ENCODE measurements at regions not wholly inside any gene's neighbourhood (a gene's known extent, or its start where the extent isn't known, plus 50 kb on each side); places are given as distances from the start of the nearest gene placed in this dataset.
A peak's percentile ranks its signal among the peaks of the same experiment; 100 is the strongest.

DNA sequence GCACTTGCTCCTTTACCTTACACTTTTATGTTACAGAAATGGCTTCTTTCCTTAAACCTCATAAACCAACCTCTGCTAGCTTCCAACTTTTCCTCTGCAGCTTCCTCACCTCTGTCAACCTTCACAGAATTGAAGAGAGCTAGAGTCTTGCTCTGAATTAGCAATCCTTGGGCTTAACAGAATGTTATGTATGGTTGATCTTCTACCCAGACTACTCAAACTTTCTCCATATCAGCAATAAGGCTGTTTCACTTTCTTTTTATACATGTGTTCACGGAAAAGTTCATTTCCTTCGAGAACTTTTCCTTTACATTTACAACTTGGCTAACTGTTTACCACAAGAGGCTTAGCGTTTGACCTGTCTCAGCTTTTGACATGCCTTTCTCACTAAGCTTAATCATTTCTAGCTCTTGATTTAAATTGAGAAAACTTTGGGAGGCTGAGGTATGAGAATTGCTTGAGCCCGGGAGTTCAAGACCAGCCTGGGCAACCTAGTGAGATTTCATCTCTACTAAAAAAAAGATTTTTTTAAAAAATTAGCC lies 207.3 kb downstream of the BMP7 start:
- peaks cover 20% of the 10 kb centered on the region for H3K27me3 Mint-ChIP-seq
- H3K4me1 Mint-ChIP-seq = no peaks in the 10 kb centered on the region
- ATAC-seq (no peak), DNase-seq (no peak)
- no peaks in the 10 kb centered on the region for H3K9me3 Mint-ChIP-seq
- H3K27ac Mint-ChIP-seq = no peak overlapping the region
- H3K36me3 Mint-ChIP-seq (ENCODE audit: low read depth) = no peaks in the 10 kb centered on the region
- no peak overlapping the region for H3K4me3 Mint-ChIP-seq

DNA sequence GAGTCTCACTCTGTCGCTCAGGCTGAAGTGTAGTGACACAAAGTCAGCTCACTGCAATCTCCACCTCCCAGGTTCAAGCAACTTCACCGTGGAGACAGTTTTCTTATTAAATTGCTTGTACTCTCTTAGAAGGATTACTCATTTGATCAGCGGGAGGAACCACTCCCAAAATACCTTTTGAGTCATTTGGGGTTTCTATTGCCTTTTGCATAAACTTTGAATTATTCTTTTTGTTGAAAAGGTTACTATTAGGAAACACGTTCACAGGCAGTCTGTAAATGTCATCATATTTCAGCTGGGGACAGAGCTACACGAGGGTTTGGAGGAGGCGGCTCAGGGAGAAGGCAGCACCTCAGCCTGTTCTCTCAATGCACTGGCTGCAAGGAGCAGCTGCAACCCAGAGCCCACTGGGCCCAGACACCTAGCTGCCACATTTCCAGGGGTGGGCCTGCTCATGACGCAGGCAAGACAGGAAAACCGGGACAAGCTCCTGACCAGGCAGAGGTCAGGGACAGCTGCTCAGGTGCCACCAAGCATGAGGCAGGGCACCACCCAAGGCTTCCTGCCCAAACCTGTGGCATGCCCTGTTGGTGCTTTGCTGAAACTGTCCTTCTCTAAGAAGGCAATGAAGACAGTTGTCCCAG lies 205.9 kb downstream of the BMP7 start:
- H3K27ac Mint-ChIP-seq = no peak overlapping the region
- H3K4me3 Mint-ChIP-seq = no peak overlapping the region
- no peaks in the 10 kb centered on the region for H3K36me3 Mint-ChIP-seq (ENCODE audit: low read depth)
- H3K9me3 Mint-ChIP-seq = no peaks in the 10 kb centered on the region
- H3K27me3 Mint-ChIP-seq = peaks cover 24% of the 10 kb centered on the region
- DNase-seq = no peak
- no peaks in the 10 kb centered on the region for H3K4me1 Mint-ChIP-seq
- ATAC-seq = no peak

DNA sequence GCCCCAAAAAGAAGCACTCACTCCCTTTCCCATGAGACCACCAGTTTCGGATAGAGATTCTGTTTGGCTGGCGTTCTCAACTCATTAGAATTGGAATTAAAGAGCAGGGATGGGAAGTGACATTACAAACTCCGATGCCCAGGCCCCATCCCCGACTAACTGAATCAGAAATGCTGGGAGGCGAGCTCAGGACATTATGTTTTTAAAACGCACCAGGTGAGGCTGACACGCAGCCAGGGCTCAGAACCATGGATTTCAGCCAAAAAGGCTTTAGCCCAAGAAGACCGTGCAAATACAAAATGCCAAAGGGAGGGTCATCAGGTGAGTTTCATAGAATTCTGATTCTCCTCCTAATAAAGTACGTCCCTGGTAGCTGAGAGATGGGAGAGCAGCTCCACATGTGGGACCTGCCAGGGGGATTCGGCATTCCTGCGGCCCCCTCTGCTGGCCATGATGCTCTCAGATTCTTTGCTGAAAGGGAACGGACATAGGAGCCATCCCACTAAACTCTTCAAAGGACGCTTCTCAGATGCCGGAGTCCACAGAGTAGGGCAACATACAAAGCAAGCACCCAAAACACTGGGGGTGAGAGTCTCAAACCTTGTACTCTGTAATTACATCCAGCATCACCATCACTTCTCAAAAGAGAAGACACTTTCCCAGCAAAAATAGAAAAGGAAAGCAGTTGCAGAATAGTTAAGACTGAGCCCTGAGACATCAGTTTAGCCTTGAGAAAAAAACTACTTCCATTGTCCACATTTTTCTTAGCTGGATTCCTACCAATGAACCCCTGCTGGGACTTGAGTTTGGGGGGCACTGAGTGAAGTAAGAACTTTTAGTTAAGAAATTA lies 205.2 kb downstream of the BMP7 start:
- Mint-ChIP-seq H3K9me3 (no peaks in the 10 kb centered on the region), H3K4me1 (no peaks in the 10 kb centered on the region), H3K4me3 (no peak overlapping the region), H3K36me3 (ENCODE audit: low read depth) (no peaks in the 10 kb centered on the region), H3K27ac (no peak overlapping the region), H3K27me3 (peaks cover 29% of the 10 kb centered on the region)
- ATAC-seq = no peak
- peak; percentile 3 for DNase-seq

DNA sequence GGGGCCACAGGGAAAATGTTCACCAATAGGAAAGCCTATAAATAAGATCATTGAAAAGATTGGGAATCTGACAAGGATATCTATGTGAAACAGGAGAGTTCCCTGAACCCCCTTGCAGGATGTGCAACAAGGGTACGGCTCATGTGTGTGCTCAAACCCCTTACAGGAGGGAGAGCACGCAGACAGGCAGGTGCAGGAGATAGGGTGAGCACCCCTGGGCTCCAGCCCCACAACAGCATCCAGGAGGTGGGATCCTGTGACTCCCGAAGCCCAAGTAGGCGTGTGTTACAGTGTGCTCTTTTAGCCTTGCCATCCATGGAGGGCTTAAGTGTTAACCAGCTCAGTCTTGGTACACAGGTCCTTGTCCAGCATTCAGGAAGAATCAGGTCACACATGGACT lies 204.2 kb downstream of the BMP7 start:
- DNase-seq (no peak), ATAC-seq (no peak)
- no peak overlapping the region for H3K27ac Mint-ChIP-seq
- H3K4me3 Mint-ChIP-seq = no peak overlapping the region
- H3K4me1 Mint-ChIP-seq = no peaks in the 10 kb centered on the region
- peaks cover 35% of the 10 kb centered on the region for H3K27me3 Mint-ChIP-seq
- no peaks in the 10 kb centered on the region for H3K36me3 Mint-ChIP-seq (ENCODE audit: low read depth)
- no peaks in the 10 kb centered on the region for H3K9me3 Mint-ChIP-seq

DNA sequence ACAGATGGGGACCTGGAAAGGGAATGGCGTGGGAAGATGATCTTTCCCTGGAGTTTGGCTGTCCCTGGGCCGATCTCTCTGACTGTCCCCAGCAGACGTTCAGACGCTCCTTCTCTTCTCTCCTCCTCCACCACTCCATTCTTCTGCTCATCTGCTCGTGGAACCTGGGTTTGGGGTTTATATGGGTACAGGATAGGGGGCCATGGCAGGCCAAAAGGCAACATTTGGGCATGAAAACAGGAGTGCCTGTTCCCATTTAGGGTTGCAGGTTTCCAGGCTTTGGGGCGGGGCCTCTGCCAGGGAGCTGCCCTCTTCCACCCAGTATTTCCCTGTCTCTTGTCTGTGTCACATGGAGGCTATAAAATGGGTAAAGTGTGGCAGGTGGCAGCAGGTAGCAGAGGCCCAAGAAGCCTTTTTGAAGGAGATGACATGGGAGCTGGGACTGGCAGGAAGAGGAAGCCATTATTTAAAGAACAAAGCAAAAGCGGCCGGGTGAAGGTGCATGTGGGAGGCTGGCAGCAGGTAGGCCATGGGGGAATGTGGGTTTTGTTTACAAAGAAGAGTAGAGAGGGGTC lies 203.7 kb downstream of the BMP7 start:
- H3K27ac Mint-ChIP-seq = no peak overlapping the region
- no peaks in the 10 kb centered on the region for H3K36me3 Mint-ChIP-seq (ENCODE audit: low read depth)
- peaks cover 35% of the 10 kb centered on the region for H3K27me3 Mint-ChIP-seq
- no peak overlapping the region for H3K4me3 Mint-ChIP-seq
- no peaks in the 10 kb centered on the region for H3K4me1 Mint-ChIP-seq
- ATAC-seq (no peak), DNase-seq (no peak)
- no peaks in the 10 kb centered on the region for H3K9me3 Mint-ChIP-seq

DNA sequence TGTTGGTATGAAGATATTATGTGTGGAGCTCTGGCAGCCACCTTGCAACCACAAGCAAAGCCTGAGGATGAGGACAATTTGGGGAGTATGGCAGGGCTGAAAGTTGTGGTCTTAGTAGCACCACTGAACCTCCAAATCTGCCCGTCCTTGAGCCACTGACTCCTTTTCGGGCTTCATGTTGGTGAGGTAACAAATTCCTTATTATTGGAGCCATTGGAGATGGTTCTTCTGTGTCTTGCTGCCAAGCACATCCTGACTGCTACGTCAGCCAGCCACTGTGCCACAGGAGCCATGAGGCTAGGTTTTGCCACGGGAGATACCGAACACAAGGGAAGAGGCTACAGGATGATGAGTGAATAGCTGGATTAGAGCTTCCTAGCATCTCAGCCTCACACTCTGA lies 201.6 kb downstream of the BMP7 start:
- DNase-seq (no peak), ATAC-seq (no peak)
- Mint-ChIP-seq H3K9me3 (no peaks in the 10 kb centered on the region), H3K4me3 (no peak overlapping the region), H3K27ac (no peak overlapping the region), H3K36me3 (ENCODE audit: low read depth) (no peaks in the 10 kb centered on the region), H3K4me1 (no peaks in the 10 kb centered on the region), H3K27me3 (peaks cover 36% of the 10 kb centered on the region)

DNA sequence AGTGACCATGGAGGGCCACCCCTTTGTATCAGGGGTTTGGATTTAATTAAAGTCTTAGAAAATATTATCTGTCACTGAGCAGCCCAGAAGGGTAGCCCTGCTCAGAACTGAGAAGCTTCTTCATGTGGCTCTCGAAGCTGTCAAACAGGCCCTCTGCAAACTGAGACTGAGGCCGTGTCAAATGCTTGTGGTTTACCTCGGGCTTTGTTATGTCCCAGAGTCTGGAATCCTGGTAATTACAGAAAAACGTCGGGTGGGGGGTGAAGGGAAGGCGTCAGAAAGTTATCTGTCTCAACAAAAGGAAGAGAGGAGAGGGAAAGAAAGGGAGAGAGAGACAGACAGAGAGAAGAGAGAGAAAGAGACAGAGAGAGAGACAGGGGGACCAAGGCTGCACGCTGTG lies 200.8 kb downstream of the BMP7 start:
- no peaks in the 10 kb centered on the region for H3K4me1 Mint-ChIP-seq
- H3K4me3 Mint-ChIP-seq = no peak overlapping the region
- peaks cover 34% of the 10 kb centered on the region for H3K27me3 Mint-ChIP-seq
- H3K27ac Mint-ChIP-seq = no peak overlapping the region
- DNase-seq (no peak), ATAC-seq (no peak)
- H3K9me3 Mint-ChIP-seq = no peaks in the 10 kb centered on the region
- no peaks in the 10 kb centered on the region for H3K36me3 Mint-ChIP-seq (ENCODE audit: low read depth)

DNA sequence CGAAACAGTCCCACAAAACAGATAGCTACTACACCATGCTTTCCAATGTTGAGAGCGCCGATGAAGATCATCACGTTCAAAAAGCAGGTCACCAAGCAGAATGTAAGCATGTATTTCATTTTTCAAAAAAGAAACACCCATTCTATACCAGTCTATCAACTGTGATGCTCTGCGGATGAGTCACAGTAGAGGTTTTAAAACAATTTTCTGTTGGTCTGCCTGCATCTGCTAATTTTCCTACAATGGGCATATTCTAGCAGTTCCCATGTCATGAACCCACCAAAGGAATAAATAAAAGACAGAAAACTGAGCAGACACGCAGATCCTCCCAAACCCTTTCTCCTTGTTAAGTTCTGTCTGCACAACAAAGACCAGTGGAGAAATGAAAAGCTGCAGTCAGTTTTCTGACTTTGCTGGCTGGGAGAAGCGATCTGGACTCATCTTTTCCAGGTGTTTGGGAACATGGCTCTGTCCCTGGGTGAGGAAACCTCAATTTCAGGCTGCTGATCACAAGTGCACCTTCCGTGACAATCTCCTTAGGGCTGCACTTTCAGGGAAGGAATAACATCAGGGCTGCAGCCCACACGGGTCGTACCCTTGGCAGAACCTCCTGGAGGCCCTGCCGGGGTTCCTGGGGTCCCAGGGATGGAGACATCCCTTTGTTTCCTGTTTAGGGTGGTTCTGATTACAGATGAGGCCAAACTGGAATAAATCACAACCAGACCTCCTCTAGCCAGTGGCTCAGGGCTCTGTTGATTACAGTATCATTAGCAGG lies 200.1 kb downstream of the BMP7 start:
- H3K9me3 Mint-ChIP-seq = no peaks in the 10 kb centered on the region
- no peaks in the 10 kb centered on the region for H3K36me3 Mint-ChIP-seq (ENCODE audit: low read depth)
- peaks cover 40% of the 10 kb centered on the region for H3K27me3 Mint-ChIP-seq
- ATAC-seq (no peak), DNase-seq (no peak)
- H3K27ac Mint-ChIP-seq = no peak overlapping the region
- H3K4me3 Mint-ChIP-seq = no peak overlapping the region
- H3K4me1 Mint-ChIP-seq = peaks cover 1% of the 10 kb centered on the region

DNA sequence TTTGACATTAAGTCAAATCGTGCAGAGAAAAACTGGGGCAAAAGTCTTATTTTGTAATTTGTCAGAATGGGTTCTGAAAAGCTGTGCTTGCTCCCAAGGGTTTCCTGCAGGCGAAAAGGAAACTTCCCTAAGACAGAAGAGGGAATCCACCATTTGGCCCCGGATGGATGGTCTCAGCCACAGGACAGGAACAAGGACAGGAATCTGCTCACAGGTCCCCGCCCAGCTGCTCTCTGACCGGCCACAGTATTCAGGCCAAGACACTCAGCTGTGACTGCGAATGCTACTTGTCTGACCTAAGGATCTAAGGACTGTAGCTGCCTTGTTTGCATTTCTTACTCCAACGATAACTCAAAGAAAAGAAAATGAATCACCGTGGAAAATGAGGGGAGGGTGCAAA lies 197.0 kb downstream of the BMP7 start:
- H3K27me3 Mint-ChIP-seq = peaks cover 45% of the 10 kb centered on the region
- no peak overlapping the region for H3K4me3 Mint-ChIP-seq
- ATAC-seq = no peak
- peaks cover 1% of the 10 kb centered on the region for H3K4me1 Mint-ChIP-seq
- DNase-seq = no peak
- H3K9me3 Mint-ChIP-seq = no peaks in the 10 kb centered on the region
- no peak overlapping the region for H3K27ac Mint-ChIP-seq
- H3K36me3 Mint-ChIP-seq (ENCODE audit: low read depth) = no peaks in the 10 kb centered on the region

DNA sequence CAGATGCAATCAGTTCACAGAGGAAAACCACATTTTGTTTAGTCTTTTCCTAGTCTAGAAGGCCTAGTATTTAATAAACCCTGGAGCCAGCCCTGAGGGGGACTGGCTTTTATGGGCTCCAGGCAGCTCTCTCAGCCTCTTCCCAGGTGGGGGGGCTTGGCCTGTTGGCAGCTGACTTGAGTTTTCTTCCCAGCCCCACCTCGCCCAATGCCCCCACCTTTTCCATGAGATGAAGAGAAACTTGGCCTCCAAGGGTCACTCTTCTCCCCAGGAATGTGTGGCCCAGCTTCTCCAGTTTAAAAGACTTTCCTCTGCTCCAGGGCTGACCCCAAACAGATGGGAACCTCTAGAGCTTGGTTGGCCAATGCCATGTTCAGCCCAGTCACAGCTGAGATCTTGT lies 196.1 kb downstream of the BMP7 start:
- Mint-ChIP-seq H3K27ac (no peak overlapping the region), H3K9me3 (no peaks in the 10 kb centered on the region), H3K4me1 (peaks cover 1% of the 10 kb centered on the region), H3K4me3 (no peak overlapping the region), H3K27me3 (peaks cover 43% of the 10 kb centered on the region), H3K36me3 (ENCODE audit: low read depth) (no peaks in the 10 kb centered on the region)
- ATAC-seq (no peak), DNase-seq (no peak)

DNA sequence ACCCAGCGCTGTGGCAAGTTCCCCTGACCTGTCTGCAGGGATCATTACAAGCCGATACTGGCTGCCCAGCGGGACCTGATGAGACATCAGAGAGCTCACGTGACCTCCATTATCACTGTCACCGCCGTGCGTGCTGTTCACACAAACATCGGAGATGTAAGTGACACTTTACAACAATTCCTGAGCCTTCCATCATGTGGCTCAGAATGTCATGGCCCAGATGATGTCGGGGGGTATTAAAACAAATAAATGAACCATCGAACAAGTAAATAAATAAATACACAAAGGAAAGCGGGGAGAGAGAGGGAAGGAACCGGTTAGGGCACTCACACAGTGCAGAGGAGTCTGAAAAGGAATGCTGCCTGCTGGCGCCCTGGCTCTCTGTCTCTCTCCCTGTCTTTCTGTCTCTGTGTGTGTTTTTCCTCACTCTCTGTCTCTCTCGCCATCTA lies 195.1 kb downstream of the BMP7 start:
- no peak for ATAC-seq
- Mint-ChIP-seq H3K36me3 (ENCODE audit: low read depth) (no peaks in the 10 kb centered on the region), H3K9me3 (no peaks in the 10 kb centered on the region), H3K27me3 (peaks cover 35% of the 10 kb centered on the region), H3K4me3 (no peak overlapping the region), H3K27ac (no peak overlapping the region), H3K4me1 (peaks cover 1% of the 10 kb centered on the region)
- no peak for DNase-seq

DNA sequence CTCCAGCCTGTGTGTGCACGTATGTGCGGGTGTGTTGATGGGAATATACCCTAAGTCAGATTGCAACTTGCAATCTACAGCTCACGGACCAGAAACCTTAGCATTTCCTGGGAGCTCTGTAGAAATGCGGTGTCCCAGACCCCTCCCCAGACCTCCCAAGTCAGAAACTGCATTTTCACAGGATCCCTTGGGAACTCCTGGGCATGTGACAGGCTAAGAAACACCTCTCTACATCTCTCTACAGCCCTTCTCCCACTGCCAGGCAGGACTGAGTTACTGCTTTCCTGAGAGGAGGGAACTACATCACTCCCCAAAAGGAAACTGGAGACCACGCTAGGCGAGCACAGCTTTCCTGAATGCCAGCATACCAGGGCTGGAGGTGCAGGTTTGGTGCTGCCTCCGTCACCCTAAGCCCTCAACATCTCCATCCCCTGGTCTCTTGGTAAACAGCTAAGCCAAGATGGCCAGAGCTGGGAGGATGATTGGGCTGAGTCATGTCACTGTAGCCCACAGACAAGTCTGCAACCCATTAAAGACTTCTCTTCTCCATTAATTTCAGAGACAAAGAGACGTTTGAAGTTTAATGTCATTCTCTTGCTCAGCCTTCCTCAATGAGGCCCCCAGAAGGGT lies 194.4 kb downstream of the BMP7 start:
- peak; percentile 15 for ATAC-seq
- DNase-seq = no peak
- Mint-ChIP-seq H3K4me3 (no peak overlapping the region), H3K27ac (no peak overlapping the region), H3K27me3 (peaks cover 30% of the 10 kb centered on the region), H3K4me1 (peaks cover 1% of the 10 kb centered on the region), H3K36me3 (ENCODE audit: low read depth) (no peaks in the 10 kb centered on the region), H3K9me3 (peaks cover 4% of the 10 kb centered on the region)

DNA sequence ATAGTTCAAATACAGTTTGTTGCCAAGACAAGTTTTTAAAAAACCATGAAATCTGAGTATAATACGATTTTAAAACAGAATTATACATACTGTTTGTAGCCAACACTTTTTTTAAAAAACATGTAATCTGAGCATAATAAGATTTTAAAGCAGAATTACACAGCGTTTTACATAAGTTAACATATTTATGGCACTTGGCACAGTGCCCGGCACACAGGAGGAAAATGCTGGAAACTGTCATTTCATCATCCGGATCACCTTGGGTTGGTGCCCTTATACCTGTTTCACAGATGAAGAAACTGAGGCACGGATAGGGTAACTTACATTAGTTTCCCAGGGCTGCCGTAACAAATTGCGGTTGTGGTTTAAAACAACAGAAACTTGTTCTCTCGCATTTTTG lies 193.0 kb downstream of the BMP7 start:
- H3K4me1 Mint-ChIP-seq = peaks cover 1% of the 10 kb centered on the region

DNA sequence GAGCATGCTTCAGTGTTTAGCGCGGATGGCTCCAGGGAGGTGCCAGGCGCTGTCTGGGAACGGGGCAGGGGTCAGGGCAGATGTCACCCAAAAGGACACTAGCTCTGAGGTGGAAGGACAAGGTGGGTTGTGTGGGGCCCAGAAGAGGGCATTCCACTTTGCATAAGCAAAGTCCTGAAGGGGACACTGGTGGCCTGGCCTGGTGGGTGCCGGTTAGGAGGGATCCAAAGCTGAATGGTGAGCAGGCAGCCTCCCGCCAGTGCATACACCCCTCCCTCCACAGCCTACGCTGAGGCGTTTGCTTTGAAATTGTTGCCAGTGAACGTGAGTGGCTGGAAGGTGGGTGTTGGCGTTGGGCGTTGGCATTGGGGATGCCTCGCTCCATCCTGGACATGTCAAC lies 192.1 kb downstream of the BMP7 start:
- Mint-ChIP-seq H3K4me3 (no peak overlapping the region), H3K27me3 (peaks cover 25% of the 10 kb centered on the region), H3K9me3 (peaks cover 22% of the 10 kb centered on the region), H3K27ac (no peak overlapping the region), H3K36me3 (ENCODE audit: low read depth) (no peaks in the 10 kb centered on the region), H3K4me1 (peaks cover 1% of the 10 kb centered on the region)
- ATAC-seq (no peak), DNase-seq (no peak)

More for the DNA sequence above, 193.0 kb downstream of the BMP7 start:
- DNase-seq (no peak), ATAC-seq (no peak)
- Mint-ChIP-seq H3K36me3 (ENCODE audit: low read depth) (no peaks in the 10 kb centered on the region), H3K27me3 (peaks cover 25% of the 10 kb centered on the region), H3K4me3 (no peak overlapping the region), H3K27ac (no peak overlapping the region), H3K9me3 (peaks cover 13% of the 10 kb centered on the region)

Data from activated naive CD8-positive, alpha-beta T cell treated with anti-CD3 and anti-CD28 coated beads, Interleukin-2, amount 50 U/mL, for 24 hours (primary cell).